ENCODE measurements at regions not wholly inside any gene's neighbourhood (a gene's known extent, or its start where the extent isn't known, plus 50 kb on each side); places are given as distances from the start of the nearest gene placed in this dataset.

DNA sequence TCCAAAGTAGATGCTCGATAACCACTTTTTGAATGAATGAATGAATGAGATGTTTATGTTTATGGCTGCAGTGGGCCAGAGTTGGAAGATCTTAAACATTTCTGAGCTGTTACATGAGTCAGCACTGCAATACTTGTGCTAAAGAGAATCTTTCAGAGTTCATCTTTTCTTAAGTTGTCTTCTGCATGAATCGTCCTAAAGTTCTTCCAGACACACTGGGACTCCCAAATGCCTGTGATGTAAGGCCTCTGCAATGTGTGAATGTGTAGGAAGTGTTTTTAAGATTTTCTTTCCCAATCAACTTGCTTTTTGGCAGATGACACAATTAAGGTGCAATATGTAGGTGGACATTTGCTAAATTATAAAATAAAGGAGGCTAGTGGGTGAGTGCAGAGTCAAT lies 50.3 kb upstream of the TRIM9 start:
- no peak for DNase-seq

- DNase-seq, result no peak
Observed at GRCh38 chr14:51147183-51147582, 52.3 kb upstream of the TRIM9 start.

DNA sequence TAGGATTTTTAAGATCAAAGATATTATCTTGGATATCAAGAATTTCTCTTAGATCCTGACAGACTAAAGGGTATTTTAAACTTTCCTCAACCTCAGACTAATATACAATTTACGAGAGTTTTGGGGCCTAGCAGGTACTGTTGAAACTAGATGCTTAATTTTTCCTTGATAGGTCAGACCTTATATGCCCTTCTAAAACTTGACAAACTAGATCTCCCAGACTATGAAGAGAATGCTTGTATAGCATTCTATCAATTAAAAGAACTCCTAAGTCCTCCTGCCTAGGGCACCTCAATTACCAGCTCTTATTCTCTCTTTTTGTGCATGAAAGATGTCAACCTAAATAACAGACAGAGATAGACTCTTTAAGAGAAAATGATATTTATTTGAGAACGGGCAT lies 60.4 kb upstream of the TRIM9 start:
- no peak for DNase-seq

GRCh38 chr14:51157012-51157411 lies 62.1 kb upstream of the TRIM9 start:
- peak; percentile 18 for DNase-seq

DNA sequence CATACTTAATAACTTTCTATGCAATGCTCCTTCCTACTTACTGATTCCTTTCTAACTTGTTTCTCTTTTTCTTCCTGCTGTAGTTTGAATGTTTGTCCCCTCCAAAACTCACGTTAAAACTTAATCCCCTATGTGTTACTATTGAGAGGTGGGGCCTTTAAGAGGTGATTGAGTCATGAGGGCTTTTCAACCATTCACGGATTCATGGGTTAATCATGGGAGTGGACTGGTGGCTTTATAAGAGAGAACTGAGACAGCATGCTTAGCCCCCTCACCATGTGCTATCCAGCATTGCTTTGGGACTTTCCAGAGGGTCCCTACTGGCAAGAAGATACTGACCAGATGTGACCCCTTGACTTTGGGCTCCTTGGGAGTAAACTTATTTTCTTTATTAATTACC lies 66.0 kb upstream of the TRIM9 start:
- no peak for DNase-seq

GRCh38 chr14:51165415-51165814 lies 70.5 kb upstream of the TRIM9 start:
- no peak for DNase-seq

GRCh38 chr14:51167587-51168214 lies 72.3 kb upstream of the TMX1 start:
- DNase-seq, result no peak

- DNase-seq, result no peak
Observed at GRCh38 chr14:51168215-51168613, 71.8 kb upstream of the TMX1 start.

DNA sequence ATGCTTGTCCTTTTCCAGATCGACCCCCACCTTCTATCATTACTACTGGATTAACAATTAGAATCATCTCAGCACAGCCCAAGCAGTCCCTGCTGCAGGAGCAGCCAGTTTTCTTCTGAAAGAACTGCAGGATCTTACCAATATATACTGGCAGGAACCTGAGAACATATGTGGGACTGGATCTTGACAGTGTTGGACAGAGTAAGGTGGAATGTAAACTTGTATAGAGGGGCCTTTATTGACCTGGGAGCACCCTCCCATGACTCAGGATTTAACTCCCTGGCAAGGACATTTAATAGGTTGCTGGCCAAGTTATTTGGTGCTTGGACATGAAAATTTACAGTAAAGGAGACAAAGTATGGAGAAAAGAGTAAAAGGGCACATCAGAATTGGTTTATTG lies 66.2 kb upstream of the TMX1 start:
- no peak for DNase-seq

- DNase-seq, result no peak
Observed at GRCh38 chr14:51176839-51177238, 63.2 kb upstream of the TMX1 start.

GRCh38 chr14:51180577-51180976 lies 59.5 kb upstream of the TMX1 start:
- no peak for DNase-seq

GRCh38 chr14:51182131-51182565 lies 57.9 kb upstream of the TMX1 start:
- DNase-seq, result no peak

- DNase-seq, result no peak
Observed at GRCh38 chr14:51185180-51185579, 54.9 kb upstream of the TMX1 start.

GRCh38 chr14:51185754-51186153 lies 54.3 kb upstream of the TMX1 start:
- no peak for DNase-seq

DNA sequence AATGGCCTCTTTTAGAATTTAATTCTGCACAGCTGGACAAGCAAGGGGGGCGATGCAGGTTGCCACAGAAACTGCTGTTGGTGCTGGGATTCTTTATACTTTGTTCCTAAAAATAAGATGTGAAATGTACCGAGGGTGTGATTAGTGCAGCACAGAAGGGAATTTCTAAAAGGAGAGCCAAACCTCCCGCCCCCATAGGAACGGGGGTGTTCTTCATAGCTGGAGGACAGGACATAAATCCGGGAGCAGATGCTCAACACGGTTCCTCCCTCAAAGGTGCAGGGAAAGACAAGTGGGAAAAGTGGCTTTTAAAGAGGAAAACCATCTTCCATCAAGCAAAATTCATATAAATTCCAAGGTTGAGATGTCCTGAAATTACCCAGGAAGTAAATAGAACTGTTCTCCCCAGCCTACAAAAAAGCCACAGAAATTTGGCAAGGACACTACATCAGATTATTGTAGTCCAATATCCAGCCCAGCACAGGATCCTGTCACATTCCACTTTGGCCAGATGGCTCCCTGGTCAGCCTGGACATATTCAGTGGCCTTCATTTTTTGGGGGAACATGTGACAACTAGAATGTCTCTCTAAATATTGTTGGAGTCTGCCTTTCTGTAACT lies 51.4 kb upstream of the TMX1 start:
- DNase-seq, result no peak

DNA sequence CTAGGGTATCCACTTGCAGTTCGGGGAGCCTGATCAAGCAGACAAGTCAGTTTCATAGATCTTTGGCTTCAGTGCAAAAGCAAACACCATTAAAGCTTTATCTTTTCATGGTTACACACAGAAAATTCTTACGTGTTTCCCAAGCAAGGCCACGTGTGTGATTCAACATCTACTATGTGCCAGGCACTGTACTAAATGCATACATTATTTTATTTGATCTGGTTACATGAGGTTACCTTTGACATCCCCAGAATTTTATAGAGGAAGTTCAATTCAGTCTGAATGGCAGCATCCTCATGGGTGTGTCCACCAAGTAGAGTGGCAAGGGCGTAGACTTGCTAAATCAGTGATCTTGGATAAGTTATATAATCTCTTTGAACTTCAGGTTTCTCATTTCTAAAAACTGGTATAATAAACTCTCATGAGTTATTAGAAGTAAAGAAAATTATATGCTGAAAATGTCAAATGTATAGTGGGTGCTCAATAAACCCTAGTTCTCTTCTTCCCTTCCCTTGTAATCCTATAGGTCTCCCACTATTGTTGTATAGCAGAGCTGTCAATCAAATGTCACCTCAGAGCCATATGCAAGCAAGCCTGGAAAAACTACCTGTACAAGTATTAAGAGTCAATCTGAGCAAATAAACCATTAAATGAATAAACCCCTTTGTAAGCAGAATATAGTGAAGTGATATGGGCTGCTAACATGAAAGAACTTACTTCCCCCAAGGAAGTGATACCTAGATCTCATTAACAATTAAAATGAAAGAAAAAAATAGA lies 50.3 kb upstream of the TMX1 start:
- DNase-seq, result no peak
